MV-4-11 (cell line): ENCODE measurements at regions not wholly inside any gene's neighbourhood (a gene's known extent, or its start where the extent isn't known, plus 50 kb on each side); places are given as distances from the start of the nearest gene placed in this dataset.
A peak's percentile ranks its signal among the peaks of the same experiment; 100 is the strongest.

Source experiments
- DNase-seq: peaks from one replicate; lab custom pipeline; 2025; lab: John Stamatoyannopoulos, UW

DNA sequence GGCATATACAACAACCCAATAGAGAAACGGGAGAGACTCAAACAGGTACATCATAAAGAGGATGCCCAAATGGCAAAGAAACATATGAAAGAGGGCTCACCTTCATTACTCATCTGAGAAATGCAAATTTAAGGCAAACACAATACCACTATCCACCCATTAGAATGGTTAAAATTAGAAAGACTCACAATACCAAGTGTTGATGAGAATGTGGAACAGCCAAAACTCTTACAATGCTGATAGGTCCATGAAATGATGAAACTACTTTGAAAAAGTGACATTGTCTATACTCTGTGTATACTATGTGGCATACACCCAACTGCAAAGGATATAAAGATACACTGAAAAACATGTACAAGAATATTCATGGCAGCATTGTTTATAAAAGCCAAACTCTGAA is 96.2 kb upstream of the TSHZ3 start:
- DNase-seq, result no peak

DNA sequence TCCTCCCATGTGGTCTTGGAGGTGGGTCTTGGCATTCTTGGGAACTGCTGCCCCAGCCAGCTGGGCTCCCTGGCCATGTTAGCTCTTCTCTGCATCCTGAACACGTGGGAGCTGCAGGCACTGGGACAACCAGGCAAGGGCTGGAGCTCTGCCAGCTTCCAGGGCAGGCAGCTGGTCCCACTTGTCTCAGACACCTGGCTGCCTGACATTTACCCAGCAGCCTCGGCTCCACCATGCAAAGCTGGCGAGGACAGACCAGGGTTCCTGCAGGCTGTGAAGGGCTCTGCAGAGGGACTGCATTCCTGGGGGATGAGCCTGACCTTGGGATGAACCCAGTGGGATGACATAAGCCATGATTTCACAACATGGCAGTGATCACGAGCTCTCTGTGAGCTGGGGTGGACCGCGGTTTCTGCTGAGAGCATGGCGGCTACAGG is 99.0 kb upstream of the TSHZ3 start:
- no peak for DNase-seq

GRCh38 chr19:31449379-31449778 is 100.1 kb upstream of the TSHZ3 start:
- no peak for DNase-seq

- no peak for DNase-seq
These were observed 101.5 kb upstream of the TSHZ3 start for GRCh38 chr19:31450696-31451095.

DNA sequence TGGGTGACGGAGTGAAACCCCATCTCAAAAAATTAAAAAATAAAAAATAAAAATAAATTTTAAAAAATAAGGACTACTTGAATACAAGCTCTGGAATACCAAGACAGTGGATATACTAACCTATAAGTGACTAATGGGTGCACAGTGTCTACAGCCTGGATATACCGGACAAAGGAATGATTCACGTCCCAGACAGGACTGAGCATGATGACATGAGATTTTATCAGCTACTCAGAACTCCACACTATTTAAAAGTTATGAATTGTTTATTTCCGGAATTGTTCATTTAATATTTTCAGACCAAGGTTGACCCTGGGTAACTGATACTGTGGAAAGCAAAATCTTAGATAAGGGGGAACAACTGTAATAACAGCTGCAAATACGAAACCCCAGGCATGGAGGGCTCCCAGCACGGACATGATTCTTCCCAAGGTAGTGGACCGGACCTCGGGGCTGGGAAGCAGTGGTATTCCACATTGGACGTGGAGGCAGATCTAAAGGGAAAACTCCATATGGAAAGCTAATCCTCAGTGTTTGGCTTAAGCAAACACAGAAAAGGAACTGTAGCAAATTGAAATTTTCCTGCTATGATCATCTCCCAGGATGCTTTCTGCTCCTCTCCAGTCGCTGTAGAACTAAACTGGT is 102.6 kb upstream of the TSHZ3 start:
- no peak for DNase-seq

DNA sequence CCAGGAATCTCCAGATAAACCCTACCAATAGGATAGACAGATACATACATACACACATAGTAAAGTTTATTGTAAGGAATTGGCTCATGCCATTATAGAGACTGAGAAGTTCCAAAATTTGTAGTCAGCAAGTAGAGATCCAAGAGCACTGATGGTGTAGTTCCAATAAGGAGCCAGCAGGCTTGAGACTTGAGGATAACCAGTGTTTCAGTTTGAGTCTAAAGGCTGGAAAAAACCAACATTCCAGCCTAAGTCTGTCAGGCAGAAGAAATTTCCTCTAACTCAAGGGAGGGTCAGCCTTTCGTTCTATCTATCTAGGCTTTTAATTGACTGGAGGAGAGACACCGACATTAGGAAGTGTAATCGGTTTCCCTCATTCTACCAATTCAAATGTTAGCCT is 110.2 kb upstream of the TSHZ3 start:
- DNase-seq, result no peak

DNA sequence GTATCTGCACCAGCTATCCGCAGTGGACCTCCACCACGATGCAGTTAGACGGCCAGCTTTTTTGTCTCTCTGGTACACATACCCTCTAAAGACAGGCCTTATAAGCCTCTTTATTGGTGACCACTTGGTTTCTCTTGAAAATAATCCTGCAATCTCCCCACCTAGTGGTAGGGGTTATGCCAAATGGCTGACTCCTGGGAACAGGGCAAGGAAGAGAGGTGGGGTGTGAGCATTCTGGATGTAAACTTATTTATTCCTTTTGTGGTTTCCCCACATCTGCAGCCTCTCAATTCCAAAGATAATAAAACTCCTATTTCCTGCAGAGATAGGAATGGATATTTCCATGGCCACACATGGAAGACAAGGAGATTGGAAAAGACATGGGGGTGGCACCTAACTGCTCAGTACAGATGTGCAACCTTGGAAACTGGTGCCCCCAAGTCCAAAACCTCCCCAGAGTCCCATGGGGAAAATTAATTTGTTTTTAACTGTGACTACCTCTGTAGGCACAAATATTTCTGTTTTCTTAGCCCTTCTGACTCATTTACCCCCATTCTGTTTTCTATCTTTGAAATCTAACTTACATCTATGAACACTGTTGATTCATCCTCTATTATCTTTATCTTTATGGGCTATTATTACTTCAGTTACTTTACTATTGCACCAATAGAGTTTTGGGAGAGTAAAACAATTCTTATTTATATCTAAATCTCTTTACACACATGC is 112.7 kb upstream of the TSHZ3 start:
- no peak for DNase-seq

DNA sequence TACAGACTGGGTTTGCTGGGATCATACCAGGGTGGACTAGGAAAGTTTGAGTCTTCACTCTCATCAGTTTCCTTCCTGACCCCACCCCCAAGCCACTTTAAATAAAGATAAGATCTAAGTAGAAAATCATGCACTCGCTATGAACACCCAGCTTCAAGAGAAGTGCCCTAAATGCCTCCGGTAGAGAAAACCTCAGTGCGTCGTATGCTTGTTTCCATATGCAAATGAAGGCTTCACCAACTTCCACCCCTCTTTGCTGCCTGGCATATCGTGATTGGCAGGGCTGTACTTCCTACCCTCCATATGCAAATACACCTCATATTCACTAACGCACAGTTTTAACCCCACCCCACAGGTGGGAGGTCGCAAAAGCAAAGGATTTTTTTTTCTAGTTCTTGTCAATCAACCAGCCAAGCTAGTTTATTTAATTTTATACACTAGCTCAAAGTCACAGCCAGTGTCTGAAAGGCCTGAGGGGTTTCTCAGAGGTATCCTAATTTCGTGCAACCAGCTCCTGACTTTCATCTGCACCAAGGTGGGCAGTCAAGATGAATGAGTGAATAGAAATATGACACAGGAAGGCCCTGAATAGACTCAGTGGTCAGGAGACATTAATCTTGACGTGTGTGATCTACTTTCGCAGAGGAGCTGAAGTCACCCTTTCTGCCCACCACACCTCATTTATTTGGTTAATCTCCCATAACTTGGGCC is 121.1 kb upstream of the TSHZ3 start:
- DNase-seq, result no peak

DNA sequence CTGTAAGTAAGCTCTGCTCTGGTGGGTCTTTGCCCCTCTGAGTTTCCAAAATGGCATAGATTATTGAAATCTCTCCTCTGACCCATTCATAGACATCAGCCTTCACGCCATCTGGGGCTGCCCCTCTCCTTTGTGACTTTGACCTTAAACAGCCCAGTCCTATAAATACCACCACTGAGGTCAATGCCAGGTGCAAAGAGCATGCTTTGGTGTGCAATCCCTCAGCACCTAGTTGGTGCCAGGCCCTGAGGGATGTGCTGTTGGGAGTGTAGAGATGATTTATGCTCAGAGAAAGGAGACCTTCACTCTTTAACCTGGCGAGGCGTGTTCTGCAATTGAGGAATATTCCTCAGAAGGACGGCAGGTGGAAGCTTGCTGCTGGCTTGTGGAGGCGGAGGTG is 121.7 kb upstream of the TSHZ3 start:
- no peak for DNase-seq

- DNase-seq, result no peak
These were observed 129.0 kb upstream of the TSHZ3 start for GRCh38 chr19:31478241-31478640.

- DNase-seq, result no peak
These were observed 134.1 kb upstream of the TSHZ3 start for GRCh38 chr19:31483226-31483857.

DNA sequence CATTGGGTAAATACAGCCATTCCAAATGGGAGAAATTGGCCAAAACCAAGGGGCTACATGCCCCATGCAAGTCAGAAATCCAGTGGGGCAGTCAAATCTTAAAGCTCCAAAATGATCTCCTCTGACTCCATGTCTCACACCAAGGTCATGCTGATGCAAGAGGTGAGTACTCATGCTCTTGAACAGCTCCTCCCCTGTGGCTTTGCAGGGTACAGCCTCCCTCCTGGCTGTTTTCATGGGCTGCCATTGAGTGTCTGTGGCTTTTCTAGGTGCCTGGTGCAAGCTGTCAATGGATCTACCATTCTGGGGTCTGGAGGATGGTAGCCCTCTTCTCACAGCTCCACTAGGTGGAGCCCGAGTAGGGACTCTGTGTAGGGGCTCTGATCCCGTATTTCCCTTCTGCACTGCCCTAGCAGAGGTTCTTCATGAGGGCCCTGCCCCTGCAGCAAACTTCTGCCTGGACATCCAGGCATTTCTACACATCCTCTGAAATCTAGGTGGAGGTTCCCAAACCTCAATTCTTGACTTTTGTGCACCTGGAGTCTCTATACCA is 135.7 kb upstream of the TSHZ3 start:
- DNase-seq, result peak; percentile 4

DNA sequence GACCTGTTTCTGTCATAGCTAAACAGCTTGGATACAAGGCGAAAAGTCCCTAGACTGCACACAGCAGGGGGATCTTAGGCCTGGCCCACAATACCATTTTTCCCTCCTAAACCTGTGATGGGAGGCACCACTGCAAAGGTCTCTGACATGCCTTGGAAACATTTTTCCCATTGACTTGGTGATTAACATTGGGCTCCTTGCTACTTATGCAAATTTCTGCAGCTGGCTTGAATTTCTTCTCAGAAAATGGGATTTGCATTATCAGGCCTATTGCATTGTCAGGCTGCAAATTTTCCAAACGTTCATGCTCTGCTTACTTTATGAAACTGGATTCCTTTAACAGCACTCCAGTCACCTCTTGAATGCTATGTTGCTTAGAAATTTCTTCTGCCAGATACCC is 136.2 kb upstream of the TSHZ3 start:
- DNase-seq, result no peak

DNA sequence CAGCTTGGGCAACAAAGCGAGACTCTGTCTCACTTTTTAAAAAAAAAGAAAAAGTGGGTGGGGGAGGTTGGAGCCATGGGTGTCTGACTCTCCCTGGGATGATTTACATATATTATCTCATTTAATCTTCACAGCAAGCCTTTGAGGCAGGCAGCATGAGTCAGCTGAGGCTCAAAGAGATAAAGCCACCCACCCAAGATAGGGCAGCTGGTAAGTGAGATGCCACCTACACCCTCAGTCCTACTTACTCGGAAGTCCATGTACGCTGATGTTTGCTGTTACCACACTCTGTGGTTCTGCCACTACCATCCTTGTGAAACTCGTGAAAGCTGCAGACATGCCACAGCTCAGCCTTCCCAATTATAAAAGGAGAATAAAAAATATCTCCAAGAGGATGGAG is 142.0 kb upstream of the TSHZ3 start:
- DNase-seq, result peak; percentile 10

DNA sequence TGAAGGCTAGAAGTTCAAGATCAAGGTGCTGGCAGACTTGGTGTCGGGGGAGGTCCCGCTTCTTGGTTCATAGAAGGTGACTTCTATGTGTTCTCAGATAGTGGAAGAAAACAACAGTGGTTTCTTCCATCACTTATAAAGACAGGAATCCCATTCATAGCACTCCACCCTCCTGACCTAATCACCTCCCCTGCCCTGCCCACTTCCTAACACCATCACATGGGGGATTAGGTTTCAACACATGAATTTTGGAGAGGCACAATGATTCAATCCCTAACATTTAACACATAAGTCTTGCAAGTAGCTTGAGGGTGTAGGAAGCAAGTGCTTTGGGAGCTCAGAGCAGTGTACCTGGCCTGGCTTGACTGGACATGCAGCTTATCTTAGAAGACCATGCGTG is 142.8 kb upstream of the TSHZ3 start:
- no peak for DNase-seq

DNA sequence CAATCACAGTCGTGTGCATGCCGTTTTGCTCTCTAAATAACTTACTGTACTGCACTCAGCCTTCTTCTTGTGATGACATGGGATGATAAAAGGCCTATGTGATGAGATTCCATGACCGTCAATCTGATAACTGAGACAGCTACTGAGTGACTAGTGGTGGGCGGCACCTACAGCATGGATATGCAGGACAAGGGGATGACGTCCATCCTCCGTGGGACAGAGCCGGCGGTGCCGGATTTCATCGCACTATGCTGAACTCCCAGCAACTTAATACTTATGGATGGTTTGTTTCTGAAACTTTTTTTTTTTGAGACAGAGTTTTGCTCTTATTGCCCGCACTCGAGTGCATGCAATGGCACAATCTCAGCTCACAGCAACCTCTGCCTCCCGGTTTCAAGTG is 146.8 kb upstream of the TSHZ3 start:
- no peak for DNase-seq

GRCh38 chr19:31497709-31498108 is 148.5 kb upstream of the TSHZ3 start:
- no peak for DNase-seq

GRCh38 chr19:31498781-31499180 is 149.5 kb upstream of the TSHZ3 start:
- DNase-seq, result no peak

DNA sequence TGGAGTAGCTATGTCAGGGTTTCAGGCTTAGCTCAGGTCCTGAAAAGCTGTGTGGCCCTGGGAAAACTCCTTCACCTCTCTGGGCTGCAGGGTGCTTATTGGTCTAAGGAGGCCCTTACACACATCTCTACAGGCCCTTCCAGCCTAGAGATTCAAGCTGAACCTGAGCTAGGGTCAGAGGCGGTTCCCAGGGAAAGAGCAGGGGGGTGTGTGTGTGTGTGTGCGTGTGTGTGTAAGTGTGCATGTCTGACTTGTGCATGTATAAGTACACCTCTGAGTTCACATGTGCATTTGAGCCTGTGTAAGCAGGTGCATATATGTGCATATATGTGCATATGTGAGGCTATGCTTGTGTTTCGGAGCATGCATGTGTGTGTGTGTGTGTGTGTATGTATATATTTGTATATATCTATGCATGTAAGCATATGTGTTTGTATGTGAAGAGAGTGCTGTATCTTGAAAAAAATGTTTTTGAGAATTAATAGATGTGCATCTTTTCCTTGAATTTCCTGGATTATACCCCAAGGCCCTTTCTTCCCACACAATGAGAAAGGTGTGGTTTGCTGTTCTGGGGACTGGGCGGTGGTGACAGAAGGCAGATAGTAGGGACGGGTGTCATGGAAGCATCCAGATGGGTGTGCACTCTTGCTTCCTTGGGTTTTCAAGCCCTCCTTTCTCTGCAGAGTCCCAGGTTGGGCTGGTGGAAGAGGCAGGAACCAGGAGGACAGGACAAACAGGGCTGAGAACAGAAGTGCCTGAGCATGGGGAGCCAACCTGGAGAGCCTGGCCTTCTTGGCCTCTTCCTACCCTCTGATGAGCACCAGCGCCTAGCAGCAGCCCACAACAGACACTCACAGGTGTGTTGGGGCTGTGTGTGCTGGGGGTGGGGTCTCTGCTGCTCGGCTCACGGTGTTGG is 150.3 kb upstream of the TSHZ3 start:
- no peak for DNase-seq

DNA sequence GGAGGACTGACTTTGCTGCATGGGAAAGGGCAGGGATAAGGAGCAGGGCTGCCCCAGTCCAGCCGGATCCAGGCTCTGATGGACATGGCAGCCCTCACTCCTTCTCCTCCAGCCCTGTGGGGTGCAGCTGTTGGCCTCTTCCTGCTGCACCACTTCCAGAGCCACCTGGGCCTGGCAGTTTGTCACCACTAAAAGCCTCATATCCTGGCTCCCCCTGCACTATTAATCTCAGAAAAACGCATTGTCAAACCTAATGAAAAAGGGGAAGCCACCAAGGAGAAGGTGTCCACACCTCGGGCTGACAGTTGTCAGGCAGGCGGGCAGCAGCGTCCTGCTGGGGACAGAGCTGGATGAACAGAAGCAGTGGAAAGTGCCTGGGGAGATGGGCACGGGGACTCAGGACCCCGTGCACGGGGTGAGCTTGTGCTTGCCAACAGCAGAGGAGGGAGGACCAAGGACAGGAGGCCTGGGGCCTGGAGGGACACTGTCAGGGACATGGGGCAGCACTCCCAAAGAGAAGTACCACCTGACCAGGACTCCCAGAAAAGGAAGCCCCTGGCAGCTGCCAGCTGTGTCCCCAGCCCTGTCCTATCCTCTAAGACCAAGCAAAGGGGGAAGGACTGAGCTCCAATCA is 151.1 kb upstream of the TSHZ3 start:
- DNase-seq, result no peak

DNA sequence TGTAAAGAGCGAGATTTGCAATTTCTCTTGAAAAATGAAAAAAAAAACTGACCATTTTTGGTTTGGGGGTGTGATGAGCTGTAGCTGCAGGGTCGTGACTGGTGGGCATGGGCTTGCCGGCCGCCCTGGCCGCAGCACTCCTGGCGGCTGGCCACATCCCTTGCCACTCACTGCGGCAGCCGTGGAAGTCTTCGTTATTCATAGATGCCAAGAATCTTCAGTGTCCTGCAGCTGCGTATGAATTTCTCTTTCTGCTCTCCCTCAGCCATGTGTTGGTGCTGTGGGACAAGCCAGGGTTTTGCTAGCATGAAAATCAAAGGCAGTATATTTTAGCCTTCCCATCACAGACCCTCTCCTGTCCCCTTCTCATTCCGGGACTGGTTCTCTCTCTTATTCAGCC is 151.7 kb upstream of the TSHZ3 start:
- no peak for DNase-seq
